GM23338 (cell line): ENCODE measurements at regions not wholly inside any gene's neighbourhood (a gene's known extent, or its start where the extent isn't known, plus 50 kb on each side); places are given as distances from the start of the nearest gene placed in this dataset.

Experiments
- CREB1 ChIP-seq: fragments of 250-450 bp; sonication (Bioruptor Pico); IDR thresholded peaks from 2 replicates; pipeline ENCODE4 v1.5.0; 2020; ENCODE audit warnings: low read depth, mild to moderate bottlenecking, moderate library complexity
- CTCF ChIP-seq, 2 experiments: fragments of 200-600 bp in 1 of 2; sonication (generic) in 1 of 2; conservative IDR thresholded peaks; 2 replicates each; pipeline versions ENCODE4 v1.5.1 to v1.6.1; 2016 to 2017; ENCODE audit warnings: antibody characterized with exemption in 2 of 2, low read depth in 2 of 2, mild to moderate bottlenecking in 2 of 2, moderate library complexity in 1 of 2
- ETS1 ChIP-seq: IDR thresholded peaks from 2 replicates; pipeline ENCODE4 v1.6.1; 2016; ENCODE audit warnings: antibody characterized with exemption
- EZH2 ChIP-seq: fragments of 200-600 bp; sonication (generic); IDR thresholded peaks from one replicate; pipeline ENCODE4 v1.8.0; 2017; ENCODE audit warnings: antibody characterized with exemption, mild to moderate bottlenecking, low read depth; ENCODE audit not compliant: unreplicated experiment
- EZH2phosphoT487 ChIP-seq: fragments of 200-600 bp; sonication (generic); IDR thresholded peaks from one replicate; pipeline ENCODE4 v1.8.1; 2018; ENCODE audit warnings: antibody characterized with exemption; ENCODE audit not compliant: unreplicated experiment
- JUNB ChIP-seq: IDR thresholded peaks from one replicate; pipeline ENCODE4 v1.6.1; 2016; ENCODE audit warnings: antibody characterized with exemption; ENCODE audit not compliant: unreplicated experiment
- POLR2AphosphoS5 ChIP-seq: IDR thresholded peaks from 2 replicates; pipeline ENCODE4 v1.6.1; 2016; ENCODE audit warnings: antibody characterized with exemption, low read depth
- REST ChIP-seq: IDR thresholded peaks from one replicate; pipeline ENCODE4 v1.6.1; 2018; ENCODE audit warnings: antibody characterized with exemption; ENCODE audit not compliant: unreplicated experiment
- STAT1 ChIP-seq: IDR thresholded peaks from one replicate; pipeline ENCODE4 v1.6.1; 2016; ENCODE audit warnings: antibody characterized with exemption; ENCODE audit not compliant: unreplicated experiment
- ZNF114 ChIP-seq: fragments of 250-450 bp; sonication (Bioruptor Pico); IDR thresholded peaks from 2 replicates; pipeline ENCODE4 v1.5.0; 2020; ENCODE audit warnings: mild to moderate bottlenecking, moderate library complexity

- TF ChIP-seq CTCF (conservative IDR thresholded peaks at IDR 0.05; ENCODE audit: low read depth in 2 of 2) (no peak), EZH2 (no peak), ZNF114 (no peak), REST (no peak), EZH2phosphoT487 (no peak), JUNB (no peak), POLR2AphosphoS5 (no peak), CREB1 (no peak), ETS1 (no peak), STAT1 (no peak)
These were observed 75.7 kb downstream of the FGD2 start for GRCh38 chr6:37081042-37081607.
